Activated T-cell treated with anti-CD3 and anti-CD28 coated beads, Interleukin-2, amount 50 U/mL, for 48 hours (primary cell): ENCODE measurements at regions not wholly inside any gene's neighbourhood (a gene's known extent, or its start where the extent isn't known, plus 50 kb on each side); places are given as distances from the start of the nearest gene placed in this dataset.
"Not testable (repeated sequence)": the region's sequence is repeated elsewhere in the genome, so short reads cannot be mapped to it uniquely, and the experiment has no call there.

ENCODE experiments used
- DNase-seq, 2 experiments: peaks; one replicate each; pipeline ENCODE4 v3.0.0-alpha.2; 2020

GRCh38 chr2:87468429-87468981 is 279.4 kb upstream of the PLGLB2 start:
- DNase-seq = not testable (repeated sequence)

GRCh38 chr2:87469180-87470151 is 278.4 kb upstream of the PLGLB2 start:
- DNase-seq = peak; percentile 43 to 47

- DNase-seq = peak in 1 of 2 experiments; percentile 49
Observed at GRCh38 chr2:87470381-87471380, 277.2 kb upstream of the PLGLB2 start.

- not testable (repeated sequence) for DNase-seq
Observed at GRCh38 chr2:87471478-87471877, 276.4 kb upstream of the PLGLB2 start.

GRCh38 chr2:87476223-87476872 is 271.5 kb upstream of the PLGLB2 start:
- not testable (repeated sequence) for DNase-seq

GRCh38 chr2:87476936-87477335 is 271.0 kb upstream of the PLGLB2 start:
- DNase-seq = not testable (repeated sequence)

GRCh38 chr2:87477669-87478428 is 270.0 kb upstream of the PLGLB2 start:
- DNase-seq = not testable (repeated sequence)

GRCh38 chr2:87478911-87479310 is 269.0 kb upstream of the PLGLB2 start:
- not testable (repeated sequence) for DNase-seq

GRCh38 chr2:87483093-87483680 is 264.7 kb upstream of the PLGLB2 start:
- not testable (repeated sequence) for DNase-seq

GRCh38 chr2:87484363-87484762 is 263.5 kb upstream of the PLGLB2 start:
- not testable (repeated sequence) for DNase-seq

- not testable (repeated sequence) for DNase-seq
Observed at GRCh38 chr2:87485455-87485854, 262.4 kb upstream of the PLGLB2 start.

- DNase-seq = not testable (repeated sequence)
Observed at GRCh38 chr2:87485884-87486283, 262.0 kb upstream of the PLGLB2 start.

- DNase-seq = not testable (repeated sequence)
Observed at GRCh38 chr2:87486413-87486812, 261.5 kb upstream of the PLGLB2 start.

GRCh38 chr2:87488021-87488420 is 259.9 kb upstream of the PLGLB2 start:
- not testable (repeated sequence) for DNase-seq

- not testable (repeated sequence) for DNase-seq
Observed at GRCh38 chr2:87488991-87489390, 258.9 kb upstream of the PLGLB2 start.

GRCh38 chr2:87494846-87495245 is 253.0 kb upstream of the PLGLB2 start:
- not testable (repeated sequence) for DNase-seq

GRCh38 chr2:87495455-87495854 is 252.4 kb upstream of the PLGLB2 start:
- not testable (repeated sequence) for DNase-seq

GRCh38 chr2:87496036-87497006 is 251.6 kb upstream of the PLGLB2 start:
- DNase-seq = not testable (repeated sequence)

GRCh38 chr2:87497135-87497534 is 250.8 kb upstream of the PLGLB2 start:
- DNase-seq = not testable (repeated sequence)

GRCh38 chr2:87497700-87498099 is 250.2 kb upstream of the PLGLB2 start:
- not testable (repeated sequence) for DNase-seq
